Psoas muscle (tissue), 7 donors: ENCODE measurements at regions not wholly inside any gene's neighbourhood (a gene's known extent, or its start where the extent isn't known, plus 50 kb on each side); places are given as distances from the start of the nearest gene placed in this dataset.

Experiments
- ATAC-seq, 4 donors: fragments of 200-7000 bp; cut with Tn5 transposase; one replicate each; pipeline ENCODE4 v1.9.1; 2020; ENCODE audit warnings: moderate library complexity in 3 of 4, mild to moderate bottlenecking in 2 of 4
- DNase-seq, 2 donors: peaks; one replicate each; pipeline ENCODE4 v3.0.0-alpha.2; 2020
- H3K27ac ChIP-seq: fragments of 200-600 bp; one replicate; pipeline ENCODE4 v1.8.0; 2022
- H3K27me3 ChIP-seq, 3 donors: fragments of 200-600 bp in 1 of 3; one replicate each; pipeline versions ENCODE4 v1.6.1 to v1.8.0; 2013 to 2022; ENCODE audit warnings: low read length in 2 of 3, mild to moderate bottlenecking in 2 of 3, moderate library complexity in 1 of 3; ENCODE audit not compliant: insufficient read depth in 3 of 3
- H3K36me3 ChIP-seq, 2 donors: fragments of 200-600 bp in 1 of 2; one replicate each; pipeline versions ENCODE4 v1.6.1 to v1.8.0; 2013 to 2022; ENCODE audit warnings: low read depth in 1 of 2, mild to moderate bottlenecking in 1 of 2, moderate library complexity in 1 of 2; ENCODE audit not compliant: insufficient read depth in 1 of 2
- H3K4me1 ChIP-seq: fragments of 200-600 bp; one replicate; pipeline ENCODE4 v1.8.0; 2022
- H3K4me3 ChIP-seq: fragments of 200-600 bp; one replicate; pipeline ENCODE4 v1.8.0; 2022; ENCODE audit warnings: mild to moderate bottlenecking
- H3K9me3 ChIP-seq: fragments of 200-600 bp; one replicate; pipeline ENCODE4 v1.8.0; 2022
- CTCF ChIP-seq: fragments of 200-600 bp; IDR thresholded peaks from one replicate; pipeline ENCODE4 v1.8.0; 2022; ENCODE audit warnings: antibody characterized with exemption
- WGBS, 3 donors: extraction: QIAGEN DNeasy Blood & Tissue Kit; methylation state at CpG; one replicate each; pipeline versions ENCODE4 v1.1.6 to v1.1.7; 2013; 5-methylcytosine and 5-hydroxymethylcytosine counted together
- intact Hi-C, 2 donors: fragments of 100-400 bp; cut with DNase I; formaldehyde crosslinking; loops; one replicate each; pipeline versions ENCODE4 v1.11.0 to v1.14.2; 2022
- donor health status: healthy with polysubstance abuse.
- donor health status: DM: no; HTN: no; CAD: no; lungs with moderate emphysema.
- donor health status: Bipolar disorder and iron deficiency.
- donor health status: healthy.
- donor health status: DM: yes; HTN: yes; CAD: no.
- donor health status: DM: no; HTN: no; CAD: no.
- donor health status: DM: yes; HTN: yes; CAD: no.

GRCh38 chr3:31234145-31234544, 298.6 kb upstream of the STT3B start:
- H3K4me3 ChIP-seq: no peak overlapping the region
- H3K27me3 ChIP-seq: no peaks in the 10 kb centered on the region
- DNase-seq (no peak), ATAC-seq (no peak)
- no peaks in the 10 kb centered on the region for H3K4me1 ChIP-seq
- intact Hi-C loops: no loop called here
- H3K27ac ChIP-seq: no peak overlapping the region
- TF ChIP-seq CTCF: no peak
- H3K36me3 ChIP-seq: no peaks in the 10 kb centered on the region
- WGBS, 3 donors: 86 to 94% (median 90%) methylated on average over 6 of the region's 6 CpGs
- H3K9me3 ChIP-seq: no peaks in the 10 kb centered on the region

GRCh38 chr3:31235062-31235700, 297.5 kb upstream of the STT3B start:
- Histone ChIP-seq H3K4me1 (no peaks in the 10 kb centered on the region), H3K36me3 (no peaks in the 10 kb centered on the region), H3K9me3 (no peaks in the 10 kb centered on the region), H3K27ac (no peak overlapping the region), H3K4me3 (no peak overlapping the region), H3K27me3 (no peaks in the 10 kb centered on the region)
- ATAC-seq: peak in 3 of 4 donors; percentile 52 to 72 (median 63)
- whole genome bisulfite sequencing, 3 donors: 25 to 44% (median 38%) methylated on average over 3 of the region's 3 CpGs
- no peak for TF ChIP-seq CTCF
- DNase-seq: no peak
- intact Hi-C loops: no loop called here

- intact Hi-C loops: no loop called here
- Histone ChIP-seq H3K9me3 (no peaks in the 10 kb centered on the region), H3K27ac (no peak overlapping the region), H3K4me3 (no peak overlapping the region), H3K4me1 (no peaks in the 10 kb centered on the region), H3K36me3 (no peaks in the 10 kb centered on the region), H3K27me3 (no peaks in the 10 kb centered on the region)
- TF ChIP-seq CTCF: no peak
- no peak for DNase-seq
- no peak for ATAC-seq
- 24 to 37% (median 28%) methylated on average over 4 of the region's 4 CpGs for WGBS, 3 donors
These were observed 294.8 kb upstream of the STT3B start for GRCh38 chr3:31237887-31238286.

GRCh38 chr3:31240013-31240412, 292.7 kb upstream of the STT3B start:
- TF ChIP-seq CTCF: no peak
- H3K27me3 ChIP-seq: no peaks in the 10 kb centered on the region
- no peaks in the 10 kb centered on the region for H3K9me3 ChIP-seq
- H3K27ac ChIP-seq: no peak overlapping the region
- intact Hi-C loops: no loop called here
- H3K4me3 ChIP-seq: no peak overlapping the region
- no peak for ATAC-seq
- no peak for DNase-seq
- no peaks in the 10 kb centered on the region for H3K4me1 ChIP-seq
- 84 to 87% (median 85%) methylated on average over 5 of the region's 5 CpGs for WGBS, 3 donors
- H3K36me3 ChIP-seq: no peaks in the 10 kb centered on the region

- intact Hi-C loops: no loop called here
- Histone ChIP-seq H3K4me1 (no peaks in the 10 kb centered on the region), H3K27ac (no peak overlapping the region), H3K9me3 (no peaks in the 10 kb centered on the region), H3K27me3 (no peaks in the 10 kb centered on the region), H3K36me3 (no peaks in the 10 kb centered on the region), H3K4me3 (no peak overlapping the region)
- DNase-seq (no peak), ATAC-seq (no peak)
- 58 to 81% (median 65%) methylated on average over 1 of the region's 1 CpG for WGBS, 3 donors
- no peak for TF ChIP-seq CTCF
These were observed 292.3 kb upstream of the STT3B start for GRCh38 chr3:31240466-31240865.
